ENCODE measurements at regions not wholly inside any gene's neighbourhood (a gene's known extent, or its start where the extent isn't known, plus 50 kb on each side); places are given as distances from the start of the nearest gene placed in this dataset.

GRCh38 chr13:112240076-112240475 lies 136.1 kb upstream of the SPACA7 start:
- Histone ChIP-seq H4K20me1 (ENCODE audit: insufficient read depth) (no peaks in the 10 kb centered on the region), H3F3A (ENCODE audit: insufficient read depth, low read length, poor library complexity, severe bottlenecking) (no peaks in the 10 kb centered on the region), H3K9me3 (ENCODE audit: low read length) (no peaks in the 10 kb centered on the region), H3K79me2 (replicated peaks; ENCODE audit: insufficient read depth, low read length) (no peaks in the 10 kb centered on the region), H3K27ac (ENCODE audit: low read length) (no peak overlapping the region), H3K9ac (ENCODE audit: low read length) (no peak overlapping the region), H3K36me3 (ENCODE audit: insufficient read depth, low read length) (no peaks in the 10 kb centered on the region), H3K9me2 (ENCODE audit: insufficient read depth, low read length) (no peaks in the 10 kb centered on the region), H2AFZ (ENCODE audit: low read depth, low read length) (no peak overlapping the region), H3K27me3 (ENCODE audit: insufficient read depth, low read depth, low read length) (no peaks in the 10 kb centered on the region), H3K4me3 (ENCODE audit: low read length) (no peak overlapping the region), H3K4me2 (ENCODE audit: low read length) (no peak overlapping the region)
- TF ChIP-seq MXI1 (conservative IDR thresholded peaks at IDR 0.05; ENCODE audit: poor library complexity, severe bottlenecking) (no peak), RAD21 (conservative IDR thresholded peaks at IDR 0.05) (no peak), CTCF (IDR thresholded peaks at IDR 0.05; ENCODE audit: poor library complexity, severe bottlenecking) (no peak), EZH2 (IDR thresholded peaks at IDR 0.05; ENCODE audit: borderline replicate concordance, insufficient read depth, low read length, poor library complexity, severe bottlenecking) (no peak), REST (IDR thresholded peaks at IDR 0.05; ENCODE audit: borderline replicate concordance) (no peak)

GRCh38 chr13:112241288-112241687 lies 134.9 kb upstream of the SPACA7 start:
- no peak for TF ChIP-seq REST (IDR thresholded peaks at IDR 0.05; ENCODE audit: borderline replicate concordance)
- TF ChIP-seq SMC3 (conservative IDR thresholded peaks at IDR 0.05; ENCODE audit: poor library complexity), result no peak
- TF ChIP-seq POLR2AphosphoS5 (IDR thresholded peaks at IDR 0.05), result no peak
- no peak for TF ChIP-seq TAF1 (IDR thresholded peaks at IDR 0.05; ENCODE audit: low read depth)
- no peak for TF ChIP-seq RAD21 (conservative IDR thresholded peaks at IDR 0.05)
- no peak for TF ChIP-seq MXI1 (conservative IDR thresholded peaks at IDR 0.05; ENCODE audit: poor library complexity, severe bottlenecking)
- no peak for TF ChIP-seq EP300 (conservative IDR thresholded peaks at IDR 0.05; ENCODE audit: poor library complexity, severe bottlenecking)
- TF ChIP-seq CTCF (IDR thresholded peaks at IDR 0.05; ENCODE audit: poor library complexity, severe bottlenecking), result no peak
- TF ChIP-seq EZH2 (IDR thresholded peaks at IDR 0.05; ENCODE audit: borderline replicate concordance, insufficient read depth, low read length, poor library complexity, severe bottlenecking), result no peak
- H2AFZ ChIP-seq (ENCODE audit: low read depth, low read length), result no peak overlapping the region
- no peaks in the 10 kb centered on the region for H3K9me2 ChIP-seq (ENCODE audit: insufficient read depth, low read length)
- no peaks in the 10 kb centered on the region for H3K79me2 ChIP-seq (replicated peaks; ENCODE audit: insufficient read depth, low read length)
- H3K27me3 ChIP-seq (ENCODE audit: insufficient read depth, low read depth, low read length), result no peaks in the 10 kb centered on the region
- H3K4me3 ChIP-seq (ENCODE audit: low read length), result no peak overlapping the region
- H3F3A ChIP-seq (ENCODE audit: insufficient read depth, low read length, poor library complexity, severe bottlenecking), result no peaks in the 10 kb centered on the region
- H4K20me1 ChIP-seq (ENCODE audit: insufficient read depth), result no peaks in the 10 kb centered on the region
- no peak overlapping the region for H3K27ac ChIP-seq (ENCODE audit: low read length)
- H3K9me3 ChIP-seq (ENCODE audit: low read length), result no peaks in the 10 kb centered on the region
- H3K9ac ChIP-seq (ENCODE audit: low read length), result no peak overlapping the region
- H3K36me3 ChIP-seq (ENCODE audit: insufficient read depth, low read length), result no peaks in the 10 kb centered on the region
- H3K4me2 ChIP-seq (ENCODE audit: low read length), result no peak overlapping the region

All from neural cell (in vitro differentiated cells).